ENCODE measurements at regions not wholly inside any gene's neighbourhood (a gene's known extent, or its start where the extent isn't known, plus 50 kb on each side); places are given as distances from the start of the nearest gene placed in this dataset.
A peak's percentile ranks its signal among the peaks of the same experiment; 100 is the strongest.
"Not testable (repeated sequence)": the region's sequence is repeated elsewhere in the genome, so short reads cannot be mapped to it uniquely, and the experiment has no call there.

GRCh38 chr5:148744380-148744779, 82.0 kb upstream of the ADRB2 start:
- no CpG with 5 or more reads among the region's 1 CpG for WGBS (ENCODE audit: insufficient coverage)
- not testable (repeated sequence) for H3K4me3 Mint-ChIP-seq; DNase-seq; H3K27me3 ChIP-seq (ENCODE audit: control insufficient read depth in 2 of 2, insufficient read depth in 2 of 2, low read length in 2 of 2); H3K9me3 ChIP-seq (replicated peaks in 1 of 2; ENCODE audit: control insufficient read depth in 1 of 2, insufficient read depth in 1 of 2, low read length in 2 of 2); H3K79me2 ChIP-seq (ENCODE audit: insufficient read depth, low read length); H3K27me3 Mint-ChIP-seq (ENCODE audit: low read depth in 3 of 3); H3K9me3 Mint-ChIP-seq; H3K9ac ChIP-seq (ENCODE audit: insufficient read depth, low read length, poor library complexity, severe bottlenecking); H4K20me1 ChIP-seq (ENCODE audit: insufficient read depth, low read length); H3K36me3 Mint-ChIP-seq; H3K4me2 ChIP-seq (replicated peaks; ENCODE audit: extremely low read depth, low read length, poor library complexity, severe bottlenecking); H3K4me3 ChIP-seq (replicated peaks in 1 of 3; ENCODE audit: low read depth in 2 of 3, low read length in 3 of 3); H3K27ac Mint-ChIP-seq; H3K27ac ChIP-seq (ENCODE audit: low read depth in 1 of 2, low read length in 2 of 2); H2AFZ ChIP-seq (ENCODE audit: insufficient read depth, low read depth, low read length, poor library complexity, severe bottlenecking); H3K36me3 ChIP-seq (replicated peaks in 1 of 2; ENCODE audit: control insufficient read depth in 1 of 2, insufficient read depth in 2 of 2, low read length in 2 of 2)
- intact Hi-C loops (cut with micrococcal nuclease): loop anchor here (5.0 kb wide), 1 partner anchor 83 kb away; the partner anchor contains the start of gene ADRB2 (in 2 of the 2)
- peaks cover 60% of the 10 kb centered on the region for H3K4me1 Mint-ChIP-seq
- H3K4me1 ChIP-seq (ENCODE audit: control insufficient read depth in 1 of 2, insufficient read depth in 2 of 2, low read length in 2 of 2): peaks cover 55 to 61% of the 10 kb centered on the region in 2 donors

GRCh38 chr5:148746826-148747535, 79.4 kb upstream of the ADRB2 start:
- H3K27ac Mint-ChIP-seq: peak overlapping the region; percentile 78 to 93 (median 91)
- Histone ChIP-seq H3K9me3 (replicated peaks in 1 of 2; ENCODE audit: control insufficient read depth in 1 of 2, insufficient read depth in 1 of 2, low read length in 2 of 2) (no peaks in the 10 kb centered on the region), H3K79me2 (ENCODE audit: insufficient read depth, low read length) (no peaks in the 10 kb centered on the region), H3K36me3 (replicated peaks in 1 of 2; ENCODE audit: control insufficient read depth in 1 of 2, insufficient read depth in 2 of 2, low read length in 2 of 2) (no peaks in the 10 kb centered on the region), H3K4me1 (ENCODE audit: control insufficient read depth in 1 of 2, insufficient read depth in 2 of 2, low read length in 2 of 2) (peaks cover 48 to 57% of the 10 kb centered on the region in 2 donors), H4K20me1 (ENCODE audit: insufficient read depth, low read length) (no peaks in the 10 kb centered on the region), H2AFZ (ENCODE audit: insufficient read depth, low read depth, low read length, poor library complexity, severe bottlenecking) (no peak overlapping the region), H3K27me3 (ENCODE audit: control insufficient read depth in 2 of 2, insufficient read depth in 2 of 2, low read length in 2 of 2) (no peaks in the 10 kb centered on the region), H3K4me3 (replicated peaks in 1 of 3; ENCODE audit: low read depth in 2 of 3, low read length in 3 of 3) (peak overlapping the region in 1 of 3 experiments; percentile 16), H3K27ac (ENCODE audit: low read depth in 1 of 2, low read length in 2 of 2) (peak overlapping the region; percentile 40 to 82), H3K9ac (ENCODE audit: insufficient read depth, low read length, poor library complexity, severe bottlenecking) (no peak overlapping the region), H3K4me2 (replicated peaks; ENCODE audit: extremely low read depth, low read length, poor library complexity, severe bottlenecking) (peak overlapping the region; percentile 43)
- TF ChIP-seq CTCF (IDR thresholded peaks at IDR 0.05): no peak
- DNase-seq: peak in 2 of 3 donors; percentile 55 to 68
- H3K9me3 Mint-ChIP-seq: no peaks in the 10 kb centered on the region
- peaks cover 0 to 4% (median 2%) of the 10 kb centered on the region in 3 donors for H3K27me3 Mint-ChIP-seq (ENCODE audit: low read depth in 3 of 3)
- H3K36me3 Mint-ChIP-seq: no peaks in the 10 kb centered on the region
- peaks cover 56% of the 10 kb centered on the region for H3K4me1 Mint-ChIP-seq
- WGBS (ENCODE audit: insufficient coverage): no CpG with 5 or more reads among the region's 2 CpGs
- peak overlapping the region in 1 of 2 donors; percentile 76 for H3K4me3 Mint-ChIP-seq
- intact Hi-C loops (cut with micrococcal nuclease): loop anchor here in 1 of 2 donors (5.0 kb wide), 1 partner anchor 60 kb away; no protein-coding TSS in a partner anchor

All from CD14-positive monocyte (primary cell).